Fibroblast of skin of left quadriceps (primary cell): ENCODE measurements at regions not wholly inside any gene's neighbourhood (a gene's known extent, or its start where the extent isn't known, plus 50 kb on each side); places are given as distances from the start of the nearest gene placed in this dataset.
"Not testable (repeated sequence)": the region's sequence is repeated elsewhere in the genome, so short reads cannot be mapped to it uniquely, and the experiment has no call there.

Source experiments
- DNase-seq, 2 experiments: peaks; one replicate each; pipeline ENCODE4 v3.0.0-alpha.2; 2013; ENCODE audit warnings: low read depth in 2 of 2

GRCh38 chr7:84941936-84942335 is 244.9 kb downstream of the SEMA3D start:
- DNase-seq = no peak

- DNase-seq = no peak
Observed at GRCh38 chr7:84941291-84941690, 245.6 kb downstream of the SEMA3D start.

- DNase-seq = no peak
Observed at GRCh38 chr7:84939888-84940287, 247.0 kb downstream of the SEMA3D start.

GRCh38 chr7:84939442-84939841 is 247.4 kb downstream of the SEMA3D start:
- DNase-seq = no peak

- no peak for DNase-seq
Observed at GRCh38 chr7:84924353-84924752, 262.5 kb downstream of the SEMA3D start.

GRCh38 chr7:84923348-84923747 is 263.5 kb downstream of the SEMA3D start:
- DNase-seq = no peak

GRCh38 chr7:84921154-84921553 is 265.7 kb downstream of the SEMA3D start:
- no peak for DNase-seq

- DNase-seq = not testable (repeated sequence)
Observed at GRCh38 chr7:84916973-84917372, 269.9 kb downstream of the SEMA3D start.

- no peak for DNase-seq
Observed at GRCh38 chr7:84916161-84916560, 270.7 kb downstream of the SEMA3D start.

- no peak for DNase-seq
Observed at GRCh38 chr7:84914598-84914997, 272.3 kb downstream of the SEMA3D start.

GRCh38 chr7:84913731-84914130 is 273.1 kb downstream of the SEMA3D start:
- peak; percentile 3 to 5 for DNase-seq

GRCh38 chr7:84912993-84913635 is 273.7 kb downstream of the SEMA3D start:
- no peak for DNase-seq

GRCh38 chr7:84912537-84912936 is 274.3 kb downstream of the SEMA3D start:
- no peak for DNase-seq

GRCh38 chr7:84912018-84912417 is 274.8 kb downstream of the SEMA3D start:
- DNase-seq = no peak

- DNase-seq = no peak
Observed at GRCh38 chr7:84911077-84911476, 275.8 kb downstream of the SEMA3D start.

GRCh38 chr7:84910322-84910721 is 276.5 kb downstream of the SEMA3D start:
- DNase-seq = not testable (repeated sequence)

- no peak for DNase-seq
Observed at GRCh38 chr7:84908196-84908793, 278.6 kb downstream of the SEMA3D start.

GRCh38 chr7:84906889-84907288 is 280.0 kb downstream of the SEMA3D start:
- no peak for DNase-seq

GRCh38 chr7:84904561-84904960 is 282.3 kb downstream of the SEMA3D start:
- DNase-seq = no peak

GRCh38 chr7:84901366-84901765 is 285.5 kb downstream of the SEMA3D start:
- DNase-seq = no peak

GRCh38 chr7:84900215-84900614 is 286.6 kb downstream of the SEMA3D start:
- no peak for DNase-seq

GRCh38 chr7:84895563-84895962 is 291.3 kb downstream of the SEMA3D start:
- no peak for DNase-seq

- DNase-seq = not testable (repeated sequence)
Observed at GRCh38 chr7:84883570-84883969, 303.3 kb downstream of the SEMA3D start.
